ENCODE measurements at regions not wholly inside any gene's neighbourhood (a gene's known extent, or its start where the extent isn't known, plus 50 kb on each side); places are given as distances from the start of the nearest gene placed in this dataset.

GRCh38 chr20:57062696-57063270, 203.7 kb downstream of the BMP7 start:
- Histone ChIP-seq H3K4me2 (ENCODE audit: low read depth, low read length, poor library complexity, severe bottlenecking) (no peak overlapping the region), H3K27ac (ENCODE audit: low read length) (no peak overlapping the region), H3K9me2 (replicated peaks; ENCODE audit: insufficient read depth, low read length) (no peaks in the 10 kb centered on the region), H4K20me1 (ENCODE audit: insufficient read depth, low read depth, low read length) (no peaks in the 10 kb centered on the region), H3K4me3 (ENCODE audit: low read length) (no peak overlapping the region), H3K79me2 (ENCODE audit: low read length) (no peaks in the 10 kb centered on the region), H2AFZ (ENCODE audit: low read length) (no peak overlapping the region), H3K27me3 (ENCODE audit: low read length) (no peaks in the 10 kb centered on the region), H3K4me1 (ENCODE audit: low read length) (peaks cover 7% of the 10 kb centered on the region), H3K36me3 (ENCODE audit: insufficient read depth, low read length) (no peaks in the 10 kb centered on the region), H3K9ac (ENCODE audit: low read length) (no peak overlapping the region), H3K9me3 (ENCODE audit: low read length) (no peaks in the 10 kb centered on the region)
- no peak for DNase-seq

- Histone ChIP-seq H3K9ac (ENCODE audit: low read length) (no peak overlapping the region), H3K4me1 (ENCODE audit: low read length) (peaks cover 7% of the 10 kb centered on the region)
These were observed 201.6 kb downstream of the BMP7 start for GRCh38 chr20:57064836-57065235.

GRCh38 chr20:57065646-57066045, 200.8 kb downstream of the BMP7 start:
- no peak overlapping the region for H3K27ac ChIP-seq (ENCODE audit: low read length)
- no peaks in the 10 kb centered on the region for H3K9me3 ChIP-seq (ENCODE audit: low read length)
- peaks cover 3% of the 10 kb centered on the region for H3K4me1 ChIP-seq (ENCODE audit: low read length)
- no peak overlapping the region for H3K4me2 ChIP-seq (ENCODE audit: low read depth, low read length, poor library complexity, severe bottlenecking)
- no peak for DNase-seq
- no peaks in the 10 kb centered on the region for H3K27me3 ChIP-seq (ENCODE audit: low read length)
- no peak overlapping the region for H3K9ac ChIP-seq (ENCODE audit: low read length)
- no peaks in the 10 kb centered on the region for H3K36me3 ChIP-seq (ENCODE audit: insufficient read depth, low read length)
- no peaks in the 10 kb centered on the region for H3K79me2 ChIP-seq (ENCODE audit: low read length)
- H2AFZ ChIP-seq (ENCODE audit: low read length) = no peak overlapping the region
- H4K20me1 ChIP-seq (ENCODE audit: insufficient read depth, low read depth, low read length) = no peaks in the 10 kb centered on the region
- H3K4me3 ChIP-seq (ENCODE audit: low read length) = no peak overlapping the region
- no peaks in the 10 kb centered on the region for H3K9me2 ChIP-seq (replicated peaks; ENCODE audit: insufficient read depth, low read length)

More at GRCh38 chr20:57064836-57065235, 201.6 kb downstream of the BMP7 start:
- no peak overlapping the region for H3K4me3 ChIP-seq (ENCODE audit: low read length)
- H3K36me3 ChIP-seq (ENCODE audit: insufficient read depth, low read length) = no peaks in the 10 kb centered on the region
- no peak for DNase-seq
- no peak overlapping the region for H3K27ac ChIP-seq (ENCODE audit: low read length)
- H3K4me2 ChIP-seq (ENCODE audit: low read depth, low read length, poor library complexity, severe bottlenecking) = no peak overlapping the region
- no peaks in the 10 kb centered on the region for H4K20me1 ChIP-seq (ENCODE audit: insufficient read depth, low read depth, low read length)
- no peaks in the 10 kb centered on the region for H3K9me3 ChIP-seq (ENCODE audit: low read length)
- H2AFZ ChIP-seq (ENCODE audit: low read length) = no peak overlapping the region
- H3K9me2 ChIP-seq (replicated peaks; ENCODE audit: insufficient read depth, low read length) = no peaks in the 10 kb centered on the region
- no peaks in the 10 kb centered on the region for H3K79me2 ChIP-seq (ENCODE audit: low read length)
- no peaks in the 10 kb centered on the region for H3K27me3 ChIP-seq (ENCODE audit: low read length)

GRCh38 chr20:57066126-57066900, 200.1 kb downstream of the BMP7 start:
- no peaks in the 10 kb centered on the region for H3K36me3 ChIP-seq (ENCODE audit: insufficient read depth, low read length)
- no peaks in the 10 kb centered on the region for H3K79me2 ChIP-seq (ENCODE audit: low read length)
- H2AFZ ChIP-seq (ENCODE audit: low read length) = no peak overlapping the region
- H3K9me2 ChIP-seq (replicated peaks; ENCODE audit: insufficient read depth, low read length) = no peaks in the 10 kb centered on the region
- DNase-seq = no peak
- H3K4me1 ChIP-seq (ENCODE audit: low read length) = no peaks in the 10 kb centered on the region
- no peaks in the 10 kb centered on the region for H3K27me3 ChIP-seq (ENCODE audit: low read length)
- H3K4me3 ChIP-seq (ENCODE audit: low read length) = no peak overlapping the region
- H4K20me1 ChIP-seq (ENCODE audit: insufficient read depth, low read depth, low read length) = no peaks in the 10 kb centered on the region
- H3K9me3 ChIP-seq (ENCODE audit: low read length) = no peaks in the 10 kb centered on the region
- no peak overlapping the region for H3K9ac ChIP-seq (ENCODE audit: low read length)
- H3K4me2 ChIP-seq (ENCODE audit: low read depth, low read length, poor library complexity, severe bottlenecking) = no peak overlapping the region
- H3K27ac ChIP-seq (ENCODE audit: low read length) = no peak overlapping the region

GRCh38 chr20:57069442-57069841, 197.0 kb downstream of the BMP7 start:
- Histone ChIP-seq H3K9me3 (ENCODE audit: low read length) (no peaks in the 10 kb centered on the region), H3K4me1 (ENCODE audit: low read length) (no peaks in the 10 kb centered on the region), H3K36me3 (ENCODE audit: insufficient read depth, low read length) (no peaks in the 10 kb centered on the region), H3K27me3 (ENCODE audit: low read length) (no peaks in the 10 kb centered on the region), H2AFZ (ENCODE audit: low read length) (no peak overlapping the region), H3K9ac (ENCODE audit: low read length) (no peak overlapping the region), H3K4me3 (ENCODE audit: low read length) (no peak overlapping the region), H3K9me2 (replicated peaks; ENCODE audit: insufficient read depth, low read length) (no peaks in the 10 kb centered on the region), H4K20me1 (ENCODE audit: insufficient read depth, low read depth, low read length) (no peaks in the 10 kb centered on the region), H3K27ac (ENCODE audit: low read length) (no peak overlapping the region), H3K79me2 (ENCODE audit: low read length) (no peaks in the 10 kb centered on the region), H3K4me2 (ENCODE audit: low read depth, low read length, poor library complexity, severe bottlenecking) (no peak overlapping the region)
- DNase-seq = no peak

- H3K4me3 ChIP-seq (ENCODE audit: low read length) = no peak overlapping the region
- H3K27me3 ChIP-seq (ENCODE audit: low read length) = no peaks in the 10 kb centered on the region
- H3K4me1 ChIP-seq (ENCODE audit: low read length) = no peaks in the 10 kb centered on the region
- H4K20me1 ChIP-seq (ENCODE audit: insufficient read depth, low read depth, low read length) = no peaks in the 10 kb centered on the region
- H3K9me3 ChIP-seq (ENCODE audit: low read length) = no peaks in the 10 kb centered on the region
- DNase-seq = no peak
- H3K36me3 ChIP-seq (ENCODE audit: insufficient read depth, low read length) = no peaks in the 10 kb centered on the region
- no peaks in the 10 kb centered on the region for H3K9me2 ChIP-seq (replicated peaks; ENCODE audit: insufficient read depth, low read length)
- H3K4me2 ChIP-seq (ENCODE audit: low read depth, low read length, poor library complexity, severe bottlenecking) = no peak overlapping the region
- no peak overlapping the region for H3K9ac ChIP-seq (ENCODE audit: low read length)
- no peak overlapping the region for H2AFZ ChIP-seq (ENCODE audit: low read length)
- H3K79me2 ChIP-seq (ENCODE audit: low read length) = no peaks in the 10 kb centered on the region
- no peak overlapping the region for H3K27ac ChIP-seq (ENCODE audit: low read length)
These were observed 196.1 kb downstream of the BMP7 start for GRCh38 chr20:57070296-57070695.

GRCh38 chr20:57071283-57071731, 195.1 kb downstream of the BMP7 start:
- Histone ChIP-seq H3K27ac (ENCODE audit: low read length) (no peak overlapping the region), H3K4me3 (ENCODE audit: low read length) (no peak overlapping the region), H3K9ac (ENCODE audit: low read length) (no peak overlapping the region), H3K4me2 (ENCODE audit: low read depth, low read length, poor library complexity, severe bottlenecking) (no peak overlapping the region), H3K9me3 (ENCODE audit: low read length) (no peaks in the 10 kb centered on the region), H3K27me3 (ENCODE audit: low read length) (no peaks in the 10 kb centered on the region), H3K9me2 (replicated peaks; ENCODE audit: insufficient read depth, low read length) (no peaks in the 10 kb centered on the region), H3K79me2 (ENCODE audit: low read length) (no peaks in the 10 kb centered on the region), H3K36me3 (ENCODE audit: insufficient read depth, low read length) (no peaks in the 10 kb centered on the region), H4K20me1 (ENCODE audit: insufficient read depth, low read depth, low read length) (no peaks in the 10 kb centered on the region), H2AFZ (ENCODE audit: low read length) (no peak overlapping the region), H3K4me1 (ENCODE audit: low read length) (no peaks in the 10 kb centered on the region)
- DNase-seq = no peak

- no peak overlapping the region for H3K9ac ChIP-seq (ENCODE audit: low read length)
- H3K27me3 ChIP-seq (ENCODE audit: low read length) = peaks cover 4% of the 10 kb centered on the region; the same call in 1 of the 2 replicates
- H3K79me2 ChIP-seq (ENCODE audit: low read length) = no peaks in the 10 kb centered on the region
- DNase-seq = no peak
- no peak overlapping the region for H3K4me3 ChIP-seq (ENCODE audit: low read length)
- no peaks in the 10 kb centered on the region for H4K20me1 ChIP-seq (ENCODE audit: insufficient read depth, low read depth, low read length)
- H3K27ac ChIP-seq (ENCODE audit: low read length) = no peak overlapping the region
- no peak overlapping the region for H2AFZ ChIP-seq (ENCODE audit: low read length)
- no peaks in the 10 kb centered on the region for H3K4me1 ChIP-seq (ENCODE audit: low read length)
- no peaks in the 10 kb centered on the region for H3K9me3 ChIP-seq (ENCODE audit: low read length)
- H3K36me3 ChIP-seq (ENCODE audit: insufficient read depth, low read length) = no peaks in the 10 kb centered on the region
- H3K9me2 ChIP-seq (replicated peaks; ENCODE audit: insufficient read depth, low read length) = no peaks in the 10 kb centered on the region
- H3K4me2 ChIP-seq (ENCODE audit: low read depth, low read length, poor library complexity, severe bottlenecking) = no peak overlapping the region
These were observed 194.4 kb downstream of the BMP7 start for GRCh38 chr20:57071954-57072583.

Measured in Karpas-422 (cell line).